ENCODE measurements at regions not wholly inside any gene's neighbourhood (a gene's known extent, or its start where the extent isn't known, plus 50 kb on each side); places are given as distances from the start of the nearest gene placed in this dataset.
"Not testable (repeated sequence)": the region's sequence is repeated elsewhere in the genome, so short reads cannot be mapped to it uniquely, and the experiment has no call there.

DNA sequence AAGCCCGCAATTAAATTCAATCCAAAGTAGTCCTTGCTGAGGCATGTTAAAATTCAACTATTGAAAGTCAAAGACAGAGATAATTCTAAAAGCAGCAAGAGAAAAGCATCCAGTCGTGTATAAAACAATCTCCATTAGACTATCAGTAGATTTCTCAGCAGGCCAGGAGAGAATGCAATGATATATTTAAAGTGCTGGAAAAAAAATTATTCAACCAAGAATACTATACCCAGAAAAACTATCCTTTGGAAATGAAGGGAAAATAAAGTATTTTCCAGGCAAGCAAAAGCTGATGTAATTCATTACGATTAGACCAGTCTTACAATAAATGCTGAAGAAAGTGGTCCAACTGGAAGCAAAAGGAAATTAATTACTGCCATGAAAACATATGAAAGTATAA is 113.5 kb downstream of the TRIM42 start:
- no peak for DNase-seq
- H3K9me3 ChIP-seq: peaks cover 0 to 29% (median 10%) of the 10 kb centered on the region in 12 donors
- H3K27me3 ChIP-seq: no peaks in the 10 kb centered on the region
- intact Hi-C loops (cut with DNase I): no loop called here
- TF ChIP-seq CTCF (IDR thresholded peaks at IDR 0.05) (no peak), POLR2A (IDR thresholded peaks at IDR 0.05) (no peak)
- WGBS, 4 donors: 82 to 83% (median 82%) methylated on average over 3 of the region's 3 CpGs
- ATAC-seq: no peak
- no peak overlapping the region for H3K27ac ChIP-seq
- no peak overlapping the region for H3K4me3 ChIP-seq
- no peaks in the 10 kb centered on the region for H3K36me3 ChIP-seq
- H3K4me1 ChIP-seq: no peaks in the 10 kb centered on the region

DNA sequence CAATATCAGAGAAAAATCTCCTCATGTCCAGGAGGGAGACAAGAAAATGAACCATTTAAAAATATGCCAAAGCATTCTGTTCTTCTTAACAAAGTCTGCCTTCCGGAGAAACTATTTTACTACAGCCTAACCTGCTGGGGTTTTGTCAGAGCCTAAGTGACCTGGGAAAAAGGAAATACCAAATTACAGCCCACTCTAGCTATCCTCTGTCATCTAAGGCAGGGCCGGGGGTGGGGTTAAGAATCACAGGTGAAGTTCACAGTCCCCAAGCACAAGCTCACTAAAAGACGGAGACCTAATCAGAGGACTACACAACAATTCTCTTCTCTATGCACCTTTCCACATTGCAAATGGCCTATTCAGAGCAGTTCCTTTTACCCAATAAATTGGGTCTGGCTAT is 116.6 kb downstream of the TRIM42 start:
- H3K4me1 ChIP-seq: no peaks in the 10 kb centered on the region
- TF ChIP-seq POLR2A (IDR thresholded peaks at IDR 0.05) (no peak), CTCF (IDR thresholded peaks at IDR 0.05) (no peak)
- peaks cover 0 to 49% (median 14%) of the 10 kb centered on the region in 12 donors for H3K9me3 ChIP-seq
- intact Hi-C loops (cut with DNase I): no loop called here
- no peak overlapping the region for H3K27ac ChIP-seq
- no peak for DNase-seq
- H3K4me3 ChIP-seq: no peak overlapping the region
- H3K36me3 ChIP-seq: no peaks in the 10 kb centered on the region
- no peak for ATAC-seq
- H3K27me3 ChIP-seq: no peaks in the 10 kb centered on the region
- WGBS, 4 donors: 48 to 59% (median 54%) methylated on average over 3 of the region's 3 CpGs

DNA sequence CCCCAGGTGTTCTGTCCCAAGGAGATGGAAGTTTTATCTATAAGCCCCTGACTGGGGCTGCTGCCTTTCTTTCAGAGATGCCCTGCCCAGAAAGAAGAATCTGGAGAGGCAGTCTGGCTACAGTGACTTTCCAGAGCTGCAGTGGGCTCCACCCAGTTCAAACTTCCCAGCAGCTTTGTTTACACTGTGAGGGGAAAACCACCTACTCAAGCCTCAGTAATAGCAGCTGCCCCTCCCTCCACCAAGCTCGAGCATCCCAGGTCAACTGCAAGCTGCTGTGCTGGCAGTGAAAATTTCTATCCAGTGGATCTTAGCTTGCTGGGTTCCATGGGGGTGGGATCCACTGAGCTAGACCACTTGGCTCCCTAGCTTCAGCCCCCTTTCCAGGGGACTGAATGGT is 125.0 kb downstream of the TRIM42 start:
- H3K27me3 ChIP-seq; intact Hi-C loops (cut with DNase I); ATAC-seq; H3K27ac ChIP-seq; DNase-seq; H3K4me1 ChIP-seq; H3K36me3 ChIP-seq; H3K4me3 ChIP-seq: not testable (repeated sequence)
- peaks cover 0 to 39% (median 15%) of the 10 kb centered on the region in 12 donors for H3K9me3 ChIP-seq
- WGBS, 4 donors: 17 to 50% (median 29%) methylated on average over 1 of the region's 1 CpG

DNA sequence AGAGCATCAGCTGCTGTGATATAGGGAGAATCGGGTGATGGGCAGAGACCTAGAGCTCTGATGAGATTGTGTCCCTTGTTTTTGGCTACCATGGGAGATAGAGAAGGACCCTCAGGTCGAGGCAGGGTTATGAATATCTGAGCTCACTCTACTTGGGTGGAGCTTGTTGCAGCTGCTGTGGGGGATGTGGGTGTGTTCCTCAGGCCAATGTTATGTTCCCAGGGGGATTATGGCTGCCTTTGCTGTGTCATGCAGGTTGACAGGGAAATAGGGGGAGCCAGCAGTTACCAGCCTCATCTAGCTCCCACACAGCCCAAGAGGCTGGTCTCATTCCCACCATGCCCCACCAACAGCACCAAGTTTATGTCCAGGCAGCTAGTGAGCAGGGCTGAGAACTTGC is 131.5 kb downstream of the TRIM42 start:
- intact Hi-C loops (cut with DNase I): no loop called here
- Histone ChIP-seq H3K4me1 (no peaks in the 10 kb centered on the region), H3K4me3 (no peak overlapping the region), H3K9me3 (peaks cover 0 to 14% (median 7%) of the 10 kb centered on the region in 12 donors), H3K27ac (no peak overlapping the region), H3K27me3 (no peaks in the 10 kb centered on the region), H3K36me3 (no peaks in the 10 kb centered on the region)
- DNase-seq (no peak), ATAC-seq (no peak)
- 50 to 63% (median 54%) methylated on average over 2 of the region's 2 CpGs for WGBS, 4 donors
- TF ChIP-seq CTCF (IDR thresholded peaks at IDR 0.05) (no peak), POLR2A (IDR thresholded peaks at IDR 0.05) (no peak)

Data from heart left ventricle (tissue), 16 donors.